A673 (cell line): ENCODE measurements at regions not wholly inside any gene's neighbourhood (a gene's known extent, or its start where the extent isn't known, plus 50 kb on each side); places are given as distances from the start of the nearest gene placed in this dataset.

Experiments
- BruUV-seq: library from RNA; stranded (reverse); fragments of 400-500 nt; replicated peaks from 2 replicates; lab custom pipeline; 2021; lab: Mats Ljungman, UMichigan
- CTCF ChIA-PET: fragments of 300-600 bp; sonication (Branson Sonifier 250); formaldehyde crosslinking; loops from one replicate; lab custom pipeline; 2022; ENCODE audit warnings: antibody characterized with exemption; lab: Charles Lee
- POLR2A ChIA-PET: fragments of 300-600 bp; sonication (Branson Sonifier 250); formaldehyde crosslinking; loops from one replicate; lab custom pipeline; 2022; ENCODE audit warnings: antibody characterized with exemption; ENCODE audit not compliant: low non-redundant PET; lab: Charles Lee
- DNase-seq: peaks from one replicate; pipeline ENCODE4 v3.0.0-alpha.2; 2015; ENCODE audit warnings: low spot score
- H3K27ac ChIP-seq: fragments of 200-600 bp; sonication (generic); 2 replicates; pipeline ENCODE4 v1.5.1; 2016; ENCODE audit warnings: mixed run types, low read depth, mild to moderate bottlenecking, mixed read lengths, antibody characterized with exemption, low read length; ENCODE audit not compliant: poor library complexity, severe bottlenecking
- H3K27me3 ChIP-seq: fragments of 200-600 bp; sonication (generic); replicated peaks from 2 replicates; pipeline ENCODE4 v1.6.1; 2017; ENCODE audit warnings: mixed run types, low read depth, mild to moderate bottlenecking, mixed read lengths, antibody characterized with exemption, low read length; ENCODE audit not compliant: insufficient read depth, poor library complexity
- H3K36me3 ChIP-seq: fragments of 200-600 bp; sonication (generic); 2 replicates; pipeline ENCODE4 v1.6.1; 2016; ENCODE audit warnings: mixed run types, mild to moderate bottlenecking, mixed read lengths, antibody characterized with exemption, low read length; ENCODE audit not compliant: insufficient read depth, poor library complexity, severe bottlenecking
- H3K4me1 ChIP-seq: fragments of 200-600 bp; sonication (generic); 2 replicates; pipeline ENCODE4 v1.6.1; 2017; ENCODE audit warnings: mixed run types, mild to moderate bottlenecking, mixed read lengths, antibody characterized with exemption, low read length; ENCODE audit not compliant: insufficient read depth, poor library complexity, severe bottlenecking
- H3K4me3 ChIP-seq: fragments of 200-600 bp; sonication (generic); 2 replicates; pipeline ENCODE4 v1.5.1; 2016; ENCODE audit warnings: low read depth, mixed run types, mild to moderate bottlenecking, mixed read lengths, low read length; ENCODE audit not compliant: poor library complexity, severe bottlenecking
- H3K9me3 ChIP-seq: fragments of 200-600 bp; sonication (generic); 2 replicates; pipeline ENCODE4 v1.6.1; 2016; ENCODE audit warnings: mixed run types, low read depth, mild to moderate bottlenecking, mixed read lengths, antibody characterized with exemption, low read length; ENCODE audit not compliant: poor library complexity, severe bottlenecking
- EZH2 ChIP-seq: fragments of 200-600 bp; sonication (generic); IDR thresholded peaks from 2 replicates; pipeline ENCODE4 v1.6.1; 2017; ENCODE audit warnings: borderline replicate concordance, low read depth, mild to moderate bottlenecking, mixed read lengths, antibody characterized with exemption, low read length; ENCODE audit not compliant: poor library complexity, severe bottlenecking
- intact Hi-C: fragments of 100-400 bp; cut with micrococcal nuclease; formaldehyde crosslinking; loops from one replicate; pipeline ENCODE4 v1.10.0; 2022; ENCODE audit not compliant: unreplicated experiment
- TF ChIP-seq, protein P1 (sequence below): fragments of 300-800, 200-600 bp; sonication (generic); conservative IDR thresholded peaks from 2 replicates; pipeline ENCODE4 v1.5.1; 2017; ENCODE audit warnings: low read depth, mild to moderate bottlenecking, antibody characterized with exemption, low read length, moderate library complexity, mixed read lengths

GRCh38 chr5:12896086-12896485 lies 991.8 kb upstream of the CTNND2 start:
- no peaks in the 10 kb centered on the region for H3K27me3 ChIP-seq
- H3K36me3 ChIP-seq = no peaks in the 10 kb centered on the region
- H3K4me3 ChIP-seq = no peak overlapping the region
- H3K9me3 ChIP-seq = peaks cover 47% of the 10 kb centered on the region
- BruUV-seq = no TSS peak
- no peak overlapping the region for H3K27ac ChIP-seq
- ChIA-PET POLR2A (no interaction called here), CTCF (no interaction called here)
- no peak for TF ChIP-seq EZH2
- TF ChIP-seq, protein P1, sequence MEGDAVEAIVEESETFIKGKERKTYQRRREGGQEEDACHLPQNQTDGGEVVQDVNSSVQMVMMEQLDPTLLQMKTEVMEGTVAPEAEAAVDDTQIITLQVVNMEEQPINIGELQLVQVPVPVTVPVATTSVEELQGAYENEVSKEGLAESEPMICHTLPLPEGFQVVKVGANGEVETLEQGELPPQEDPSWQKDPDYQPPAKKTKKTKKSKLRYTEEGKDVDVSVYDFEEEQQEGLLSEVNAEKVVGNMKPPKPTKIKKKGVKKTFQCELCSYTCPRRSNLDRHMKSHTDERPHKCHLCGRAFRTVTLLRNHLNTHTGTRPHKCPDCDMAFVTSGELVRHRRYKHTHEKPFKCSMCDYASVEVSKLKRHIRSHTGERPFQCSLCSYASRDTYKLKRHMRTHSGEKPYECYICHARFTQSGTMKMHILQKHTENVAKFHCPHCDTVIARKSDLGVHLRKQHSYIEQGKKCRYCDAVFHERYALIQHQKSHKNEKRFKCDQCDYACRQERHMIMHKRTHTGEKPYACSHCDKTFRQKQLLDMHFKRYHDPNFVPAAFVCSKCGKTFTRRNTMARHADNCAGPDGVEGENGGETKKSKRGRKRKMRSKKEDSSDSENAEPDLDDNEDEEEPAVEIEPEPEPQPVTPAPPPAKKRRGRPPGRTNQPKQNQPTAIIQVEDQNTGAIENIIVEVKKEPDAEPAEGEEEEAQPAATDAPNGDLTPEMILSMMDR = no peak
- intact Hi-C loops = no loop called here
- no peak for DNase-seq
- no peaks in the 10 kb centered on the region for H3K4me1 ChIP-seq

DNA sequence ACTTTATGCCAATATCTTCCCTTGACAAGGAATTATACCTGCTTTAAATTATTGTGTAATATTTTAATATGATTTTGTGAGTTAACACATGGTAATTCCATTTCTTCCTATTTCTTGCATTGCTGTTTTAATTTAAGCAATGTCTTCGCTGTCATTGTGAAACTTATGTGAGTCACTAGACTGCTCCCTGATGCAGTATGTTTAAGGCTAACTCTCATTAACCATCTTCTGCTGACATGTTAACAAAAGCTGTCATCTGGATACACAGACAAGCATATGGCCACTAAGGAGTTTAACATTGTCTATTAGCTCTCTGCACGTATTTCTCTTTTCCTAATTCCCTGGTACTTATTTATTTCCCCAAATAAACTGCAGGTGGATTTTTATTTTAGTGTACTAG lies 980.8 kb upstream of the CTNND2 start:
- intact Hi-C loops = no loop called here
- POLR2A ChIA-PET = no interaction called here
- BruUV-seq = no TSS peak

GRCh38 chr5:12883395-12883794 lies 979.1 kb upstream of the CTNND2 start:
- ChIA-PET CTCF (no interaction called here), POLR2A (no interaction called here)
- DNase-seq = no peak
- intact Hi-C loops = no loop called here
- BruUV-seq = no TSS peak
- Histone ChIP-seq H3K36me3 (no peaks in the 10 kb centered on the region), H3K27ac (no peak overlapping the region), H3K27me3 (no peaks in the 10 kb centered on the region), H3K4me1 (no peaks in the 10 kb centered on the region), H3K4me3 (no peak overlapping the region), H3K9me3 (peaks cover 15% of the 10 kb centered on the region)
- TF ChIP-seq, protein P1 = no peak
- no peak for TF ChIP-seq EZH2

More for the DNA sequence above, 980.8 kb upstream of the CTNND2 start:
- H3K36me3 ChIP-seq = no peaks in the 10 kb centered on the region
- H3K4me3 ChIP-seq = no peak overlapping the region
- peaks cover 14% of the 10 kb centered on the region for H3K9me3 ChIP-seq
- no peak for DNase-seq
- no peak overlapping the region for H3K27ac ChIP-seq
- TF ChIP-seq EZH2 = no peak
- TF ChIP-seq, protein P1 = no peak
- CTCF ChIA-PET = no interaction called here
- H3K4me1 ChIP-seq = no peaks in the 10 kb centered on the region
- H3K27me3 ChIP-seq = no peaks in the 10 kb centered on the region
